ENCODE measurements at regions not wholly inside any gene's neighbourhood (a gene's known extent, or its start where the extent isn't known, plus 50 kb on each side); places are given as distances from the start of the nearest gene placed in this dataset.

GRCh38 chr1:163824490-163824889 is 502.7 kb downstream of the NUF2 start:
- DNase-seq (ENCODE audit: low read depth): peak; percentile 19
- peak overlapping the region; percentile 9 for H3K4me2 ChIP-seq (ENCODE audit: low read length)
- H2AFZ ChIP-seq (ENCODE audit: low read depth, low read length): no peak overlapping the region
- no peak overlapping the region for H3K9ac ChIP-seq (ENCODE audit: low read length)
- H3K27ac ChIP-seq (ENCODE audit: low read depth, low read length): peak overlapping the region; percentile 7
- Mint-ChIP-seq H3K9me3 (ENCODE audit: unreplicated experiment) (no peaks in the 10 kb centered on the region), H3K4me3 (ENCODE audit: unreplicated experiment) (no peak overlapping the region), H3K27me3 (ENCODE audit: low read depth, unreplicated experiment) (no peaks in the 10 kb centered on the region), H3K4me1 (ENCODE audit: low read depth, unreplicated experiment) (peaks cover 8% of the 10 kb centered on the region), H3K27ac (ENCODE audit: unreplicated experiment) (peak overlapping the region; percentile 5), H3K36me3 (ENCODE audit: low read depth, unreplicated experiment) (no peaks in the 10 kb centered on the region)
- no peaks in the 10 kb centered on the region for H3K4me1 ChIP-seq (ENCODE audit: insufficient read depth, low read length)
- peak; percentile 73 for FAIRE-seq
- no peaks in the 10 kb centered on the region for H4K20me1 ChIP-seq (ENCODE audit: insufficient read depth, low read length)
- no peak for TF ChIP-seq EZH2 (IDR thresholded peaks at IDR 0.05; ENCODE audit: insufficient read depth, low read length)
- TF ChIP-seq, protein P1, sequence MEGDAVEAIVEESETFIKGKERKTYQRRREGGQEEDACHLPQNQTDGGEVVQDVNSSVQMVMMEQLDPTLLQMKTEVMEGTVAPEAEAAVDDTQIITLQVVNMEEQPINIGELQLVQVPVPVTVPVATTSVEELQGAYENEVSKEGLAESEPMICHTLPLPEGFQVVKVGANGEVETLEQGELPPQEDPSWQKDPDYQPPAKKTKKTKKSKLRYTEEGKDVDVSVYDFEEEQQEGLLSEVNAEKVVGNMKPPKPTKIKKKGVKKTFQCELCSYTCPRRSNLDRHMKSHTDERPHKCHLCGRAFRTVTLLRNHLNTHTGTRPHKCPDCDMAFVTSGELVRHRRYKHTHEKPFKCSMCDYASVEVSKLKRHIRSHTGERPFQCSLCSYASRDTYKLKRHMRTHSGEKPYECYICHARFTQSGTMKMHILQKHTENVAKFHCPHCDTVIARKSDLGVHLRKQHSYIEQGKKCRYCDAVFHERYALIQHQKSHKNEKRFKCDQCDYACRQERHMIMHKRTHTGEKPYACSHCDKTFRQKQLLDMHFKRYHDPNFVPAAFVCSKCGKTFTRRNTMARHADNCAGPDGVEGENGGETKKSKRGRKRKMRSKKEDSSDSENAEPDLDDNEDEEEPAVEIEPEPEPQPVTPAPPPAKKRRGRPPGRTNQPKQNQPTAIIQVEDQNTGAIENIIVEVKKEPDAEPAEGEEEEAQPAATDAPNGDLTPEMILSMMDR (IDR thresholded peaks at IDR 0.05; ENCODE audit: insufficient read depth, low read depth, low read length): no peak
- H3K9me3 ChIP-seq (ENCODE audit: insufficient read depth, low read depth, low read length): no peaks in the 10 kb centered on the region
- H3K79me2 ChIP-seq (ENCODE audit: insufficient read depth, low read length): no peaks in the 10 kb centered on the region
- no peaks in the 10 kb centered on the region for H3K27me3 ChIP-seq (ENCODE audit: insufficient read depth, low read length)
- H3K36me3 ChIP-seq (ENCODE audit: insufficient read depth, low read length): no peaks in the 10 kb centered on the region
- H3K4me3 ChIP-seq (ENCODE audit: insufficient read depth, low read depth, low read length): no peak overlapping the region

DNA sequence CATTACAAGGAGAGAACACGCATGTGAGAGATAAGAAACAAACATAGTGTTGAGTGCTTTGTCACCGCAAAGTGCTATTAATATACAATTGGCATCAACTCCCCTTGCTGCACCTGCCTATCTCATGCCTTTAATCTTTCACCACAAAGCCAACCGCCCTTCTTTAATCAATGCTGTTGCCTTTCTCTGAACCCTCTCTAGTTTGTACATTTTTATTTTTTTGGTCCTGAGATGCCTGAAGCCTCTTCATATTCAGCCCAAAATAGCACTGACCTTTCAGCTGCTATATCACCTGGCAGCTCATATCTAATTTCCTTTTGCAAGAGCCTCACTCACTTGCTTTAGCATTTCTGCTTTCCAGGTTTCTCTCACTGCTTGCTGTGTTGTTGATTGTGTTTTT is 504.7 kb downstream of the NUF2 start:
- Histone ChIP-seq H3K36me3 (ENCODE audit: insufficient read depth, low read length) (no peaks in the 10 kb centered on the region), H3K4me3 (ENCODE audit: insufficient read depth, low read depth, low read length) (no peak overlapping the region), H4K20me1 (ENCODE audit: insufficient read depth, low read length) (no peaks in the 10 kb centered on the region), H3K4me1 (ENCODE audit: insufficient read depth, low read length) (no peaks in the 10 kb centered on the region), H3K79me2 (ENCODE audit: insufficient read depth, low read length) (no peaks in the 10 kb centered on the region), H2AFZ (ENCODE audit: low read depth, low read length) (no peak overlapping the region), H3K9me3 (ENCODE audit: insufficient read depth, low read depth, low read length) (no peaks in the 10 kb centered on the region), H3K9ac (ENCODE audit: low read length) (no peak overlapping the region), H3K27ac (ENCODE audit: low read depth, low read length) (no peak overlapping the region), H3K4me2 (ENCODE audit: low read length) (no peak overlapping the region), H3K27me3 (ENCODE audit: insufficient read depth, low read length) (no peaks in the 10 kb centered on the region)
- Mint-ChIP-seq H3K27ac (ENCODE audit: unreplicated experiment) (no peak overlapping the region), H3K27me3 (ENCODE audit: low read depth, unreplicated experiment) (no peaks in the 10 kb centered on the region), H3K36me3 (ENCODE audit: low read depth, unreplicated experiment) (no peaks in the 10 kb centered on the region), H3K4me3 (ENCODE audit: unreplicated experiment) (no peak overlapping the region), H3K4me1 (ENCODE audit: low read depth, unreplicated experiment) (peaks cover 8% of the 10 kb centered on the region), H3K9me3 (ENCODE audit: unreplicated experiment) (no peaks in the 10 kb centered on the region)
- FAIRE-seq (no peak), DNase-seq (ENCODE audit: low read depth) (no peak)
- TF ChIP-seq, protein P1 (IDR thresholded peaks at IDR 0.05; ENCODE audit: insufficient read depth, low read depth, low read length): no peak
- no peak for TF ChIP-seq EZH2 (IDR thresholded peaks at IDR 0.05; ENCODE audit: insufficient read depth, low read length)

GRCh38 chr1:163834778-163835177 is 513.0 kb downstream of the NUF2 start:
- Histone ChIP-seq H3K4me2 (ENCODE audit: low read length) (no peak overlapping the region), H3K27me3 (ENCODE audit: insufficient read depth, low read length) (no peaks in the 10 kb centered on the region), H3K4me1 (ENCODE audit: insufficient read depth, low read length) (no peaks in the 10 kb centered on the region), H3K27ac (ENCODE audit: low read depth, low read length) (no peak overlapping the region), H3K36me3 (ENCODE audit: insufficient read depth, low read length) (no peaks in the 10 kb centered on the region), H3K9ac (ENCODE audit: low read length) (no peak overlapping the region), H3K79me2 (ENCODE audit: insufficient read depth, low read length) (no peaks in the 10 kb centered on the region), H4K20me1 (ENCODE audit: insufficient read depth, low read length) (no peaks in the 10 kb centered on the region), H3K9me3 (ENCODE audit: insufficient read depth, low read depth, low read length) (no peaks in the 10 kb centered on the region), H3K4me3 (ENCODE audit: insufficient read depth, low read depth, low read length) (no peak overlapping the region), H2AFZ (ENCODE audit: low read depth, low read length) (no peak overlapping the region)
- Mint-ChIP-seq H3K9me3 (ENCODE audit: unreplicated experiment) (no peaks in the 10 kb centered on the region), H3K27me3 (ENCODE audit: low read depth, unreplicated experiment) (no peaks in the 10 kb centered on the region), H3K27ac (ENCODE audit: unreplicated experiment) (no peak overlapping the region), H3K4me3 (ENCODE audit: unreplicated experiment) (no peak overlapping the region), H3K4me1 (ENCODE audit: low read depth, unreplicated experiment) (no peaks in the 10 kb centered on the region), H3K36me3 (ENCODE audit: low read depth, unreplicated experiment) (no peaks in the 10 kb centered on the region)
- FAIRE-seq (peak; percentile 73), DNase-seq (ENCODE audit: low read depth) (no peak)
- TF ChIP-seq, protein P1 (IDR thresholded peaks at IDR 0.05; ENCODE audit: insufficient read depth, low read depth, low read length): no peak
- TF ChIP-seq EZH2 (IDR thresholded peaks at IDR 0.05; ENCODE audit: insufficient read depth, low read length): no peak

Measured in astrocyte (in vitro differentiated cells and primary cell).